Tongue (tissue), 1 donor: ENCODE measurements at regions not wholly inside any gene's neighbourhood (a gene's known extent, or its start where the extent isn't known, plus 50 kb on each side); places are given as distances from the start of the nearest gene placed in this dataset.

Experiments used
- DNase-seq: peaks from one replicate; pipeline ENCODE4 v3.0.0-alpha.2; 2015

- peak; percentile 40 for DNase-seq
Measured at GRCh38 chr18:11310476-11311086, 161.2 kb upstream of the PIEZO2 start.

DNA sequence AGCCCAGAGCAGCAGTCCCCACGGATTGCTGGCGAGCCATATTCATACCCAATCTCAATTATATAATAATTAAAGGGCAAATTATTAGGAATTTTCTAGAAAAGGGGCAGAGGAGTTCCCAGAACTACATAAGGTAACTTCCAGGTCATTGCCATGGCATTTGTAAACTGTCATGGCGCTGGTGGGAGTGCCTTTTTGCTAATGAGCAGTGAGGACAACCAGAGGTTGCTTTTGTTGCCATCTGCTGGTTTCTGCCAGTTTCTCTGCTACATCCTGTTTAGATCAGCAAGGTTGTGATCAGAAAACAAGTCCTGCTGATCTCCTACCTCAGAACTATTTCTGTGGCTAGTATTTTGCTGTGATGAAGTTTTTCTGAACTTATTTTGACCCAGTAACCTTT, 159.8 kb upstream of the PIEZO2 start:
- DNase-seq, result no peak

- DNase-seq, result no peak
Measured at GRCh38 chr18:11308499-11308898, 159.1 kb upstream of the PIEZO2 start.

GRCh38 chr18:11307716-11308115, 158.3 kb upstream of the PIEZO2 start:
- DNase-seq, result no peak

GRCh38 chr18:11305507-11305906, 156.1 kb upstream of the PIEZO2 start:
- no peak for DNase-seq

DNA sequence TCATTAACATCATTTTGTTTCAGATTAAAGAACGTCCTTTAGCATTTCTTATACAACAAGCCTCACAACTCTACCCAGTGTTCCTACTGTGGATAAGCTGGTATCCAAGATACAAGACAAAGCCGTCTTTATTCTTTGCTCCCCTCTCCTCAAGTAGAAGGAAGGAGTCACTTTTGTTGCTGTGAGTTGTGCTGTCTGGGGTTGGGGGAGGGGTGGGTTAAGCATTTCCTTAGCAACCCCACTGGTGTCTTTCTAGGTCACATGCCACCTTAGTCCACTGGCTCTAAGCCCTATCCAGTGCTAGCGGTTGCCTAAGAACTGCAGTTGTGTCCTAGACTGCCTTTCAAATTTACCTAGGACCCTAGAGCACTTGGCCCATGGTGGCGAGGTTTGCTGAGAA, 155.6 kb upstream of the PIEZO2 start:
- no peak for DNase-seq

- no peak for DNase-seq
Measured at GRCh38 chr18:11296946-11297345, 147.6 kb upstream of the PIEZO2 start.

- no peak for DNase-seq
Measured at GRCh38 chr18:11293794-11294193, 144.4 kb upstream of the PIEZO2 start.

- no peak for DNase-seq
Measured at GRCh38 chr18:11290786-11291185, 141.4 kb upstream of the PIEZO2 start.

- no peak for DNase-seq
Measured at GRCh38 chr18:11289248-11289647, 139.9 kb upstream of the PIEZO2 start.

GRCh38 chr18:11288401-11288800, 139.0 kb upstream of the PIEZO2 start:
- DNase-seq, result no peak

GRCh38 chr18:11286431-11286830, 137.1 kb upstream of the PIEZO2 start:
- DNase-seq, result no peak

DNA sequence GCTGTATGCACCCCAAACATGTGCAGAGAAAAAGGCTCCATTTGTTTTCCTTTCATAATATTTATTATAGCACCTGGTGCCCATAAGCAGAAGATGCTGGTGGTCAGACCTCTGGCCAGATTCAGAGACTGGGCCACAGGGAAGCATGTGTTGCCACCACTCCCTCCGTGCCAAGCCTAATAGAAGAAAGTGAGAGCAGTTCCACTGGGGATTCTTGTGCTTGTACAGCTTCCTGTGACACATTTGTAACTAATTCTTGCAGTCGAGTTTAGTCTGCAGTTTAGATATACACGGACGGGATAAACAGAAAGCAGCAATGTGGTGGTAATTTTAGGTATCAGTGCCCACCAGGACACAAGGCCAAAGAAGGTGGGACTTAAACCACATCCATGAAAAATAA, 135.4 kb upstream of the PIEZO2 start:
- DNase-seq, result no peak

GRCh38 chr18:11284349-11284748, 135.0 kb upstream of the PIEZO2 start:
- no peak for DNase-seq

GRCh38 chr18:11283479-11284161, 134.3 kb upstream of the PIEZO2 start:
- DNase-seq, result peak; percentile 59

DNA sequence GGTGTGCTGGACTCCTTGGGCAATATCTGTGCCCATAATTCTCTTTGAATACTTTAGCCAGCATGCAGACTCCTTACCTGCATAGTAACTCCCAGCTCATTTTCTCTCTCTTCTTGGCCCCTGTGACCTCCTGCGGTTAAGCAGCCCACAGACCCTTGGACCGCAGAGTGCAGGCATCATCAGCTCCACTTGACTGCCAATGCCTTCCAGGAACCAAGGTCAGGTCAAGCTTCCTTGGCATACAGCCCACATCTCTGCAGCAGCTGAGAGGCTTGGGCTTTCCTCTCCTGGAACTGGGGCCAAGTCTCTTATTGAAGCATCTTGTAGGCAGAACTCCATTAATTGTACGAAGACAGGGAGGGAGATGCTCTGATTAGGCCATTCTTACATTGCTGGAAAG, 130.1 kb upstream of the PIEZO2 start:
- no peak for DNase-seq

- no peak for DNase-seq
Measured at GRCh38 chr18:11276678-11277077, 127.3 kb upstream of the PIEZO2 start.

- no peak for DNase-seq
Measured at GRCh38 chr18:11274144-11274794, 124.9 kb upstream of the PIEZO2 start.

- no peak for DNase-seq
Measured at GRCh38 chr18:11272516-11272915, 123.1 kb upstream of the PIEZO2 start.

GRCh38 chr18:11271954-11272353, 122.6 kb upstream of the PIEZO2 start:
- DNase-seq, result no peak

- no peak for DNase-seq
Measured at GRCh38 chr18:11269257-11269656, 119.9 kb upstream of the PIEZO2 start.

GRCh38 chr18:11268741-11269233, 119.4 kb upstream of the PIEZO2 start:
- DNase-seq, result peak; percentile 91

- DNase-seq, result no peak
Measured at GRCh38 chr18:11268153-11268552, 118.8 kb upstream of the PIEZO2 start.
